Amniotic epithelial cell (primary cell): ENCODE measurements at regions not wholly inside any gene's neighbourhood (a gene's known extent, or its start where the extent isn't known, plus 50 kb on each side); places are given as distances from the start of the nearest gene placed in this dataset.

ENCODE experiments used
- DNase-seq: peaks from one replicate; pipeline ENCODE4 v3.0.0-alpha.2; 2010; ENCODE audit warnings: low read depth

- no peak for DNase-seq
These were observed 169.7 kb downstream of the IGLL1 start for GRCh38 chr22:23410411-23410810.

- peak; percentile 83 for DNase-seq
These were observed 170.1 kb downstream of the IGLL1 start for GRCh38 chr22:23409976-23410375.

GRCh38 chr22:23408321-23408720 lies 171.8 kb downstream of the IGLL1 start:
- DNase-seq, result no peak

GRCh38 chr22:23405366-23405851 lies 174.7 kb downstream of the IGLL1 start:
- DNase-seq, result no peak

GRCh38 chr22:23404689-23405365 lies 175.3 kb downstream of the IGLL1 start:
- DNase-seq, result peak; percentile 52

GRCh38 chr22:23403720-23404688 lies 176.1 kb downstream of the IGLL1 start:
- DNase-seq, result no peak

- no peak for DNase-seq
These were observed 176.9 kb downstream of the IGLL1 start for GRCh38 chr22:23403152-23403719.

- peak; percentile 80 for DNase-seq
These were observed 177.6 kb downstream of the IGLL1 start for GRCh38 chr22:23402275-23403151.

GRCh38 chr22:23401910-23402274 lies 178.2 kb downstream of the IGLL1 start:
- DNase-seq, result peak; percentile 66

- peak; percentile 95 for DNase-seq
These were observed 178.8 kb downstream of the IGLL1 start for GRCh38 chr22:23401111-23401909.

- no peak for DNase-seq
These were observed 179.7 kb downstream of the IGLL1 start for GRCh38 chr22:23400286-23400981.

- DNase-seq, result no peak
These were observed 180.5 kb downstream of the IGLL1 start for GRCh38 chr22:23399367-23400285.

- no peak for DNase-seq
These were observed 181.3 kb downstream of the IGLL1 start for GRCh38 chr22:23398701-23399366.

- no peak for DNase-seq
These were observed 182.2 kb downstream of the IGLL1 start for GRCh38 chr22:23397613-23398567.

- DNase-seq, result no peak
These were observed 183.0 kb downstream of the IGLL1 start for GRCh38 chr22:23397008-23397612.

- no peak for DNase-seq
These were observed 183.6 kb downstream of the IGLL1 start for GRCh38 chr22:23396362-23397007.
